GM21529 (cell line): ENCODE measurements at regions not wholly inside any gene's neighbourhood (a gene's known extent, or its start where the extent isn't known, plus 50 kb on each side); places are given as distances from the start of the nearest gene placed in this dataset.
"Not testable (repeated sequence)": the region's sequence is repeated elsewhere in the genome, so short reads cannot be mapped to it uniquely, and the experiment has no call there.

ENCODE experiments used
- ATAC-seq: cut with Tn5 transposase; IDR thresholded peaks from one replicate; pipeline ENCODE4 v1.9.1; 2021; ENCODE audit not compliant: unreplicated experiment

GRCh38 chr5:10018201-10019069 lies 231.3 kb downstream of the ATPSCKMT start:
- no peak for ATAC-seq

GRCh38 chr5:10017786-10018185 lies 231.9 kb downstream of the ATPSCKMT start:
- ATAC-seq: no peak

- not testable (repeated sequence) for ATAC-seq
These were observed 233.1 kb downstream of the ATPSCKMT start for GRCh38 chr5:10016559-10016958.

GRCh38 chr5:10015681-10016080 lies 234.0 kb downstream of the ATPSCKMT start:
- ATAC-seq: not testable (repeated sequence)

DNA sequence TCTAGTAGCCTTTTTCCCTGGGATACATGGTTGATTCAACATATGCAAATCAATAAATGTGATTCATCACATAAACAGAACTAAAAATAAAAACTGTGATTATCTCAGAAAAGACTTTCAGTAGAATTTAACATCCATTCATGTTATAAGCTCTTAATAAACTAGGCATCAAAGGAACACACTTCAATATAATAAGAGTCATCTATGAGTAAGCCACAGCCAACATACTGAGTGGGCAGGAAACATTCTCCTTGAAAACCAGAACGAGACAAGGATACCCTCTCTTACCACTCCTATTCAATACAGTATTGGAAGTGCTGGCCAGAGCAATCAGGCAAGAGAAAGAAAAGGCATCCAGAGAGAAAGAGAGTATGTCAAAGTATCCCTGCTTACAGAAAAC lies 239.9 kb downstream of the ATPSCKMT start:
- no peak for ATAC-seq

GRCh38 chr5:9987101-9987500 lies 262.6 kb downstream of the ATPSCKMT start:
- ATAC-seq: no peak

- no peak for ATAC-seq
These were observed 272.6 kb downstream of the ATPSCKMT start for GRCh38 chr5:9977070-9977469.

GRCh38 chr5:9976621-9977020 lies 273.1 kb downstream of the ATPSCKMT start:
- no peak for ATAC-seq

DNA sequence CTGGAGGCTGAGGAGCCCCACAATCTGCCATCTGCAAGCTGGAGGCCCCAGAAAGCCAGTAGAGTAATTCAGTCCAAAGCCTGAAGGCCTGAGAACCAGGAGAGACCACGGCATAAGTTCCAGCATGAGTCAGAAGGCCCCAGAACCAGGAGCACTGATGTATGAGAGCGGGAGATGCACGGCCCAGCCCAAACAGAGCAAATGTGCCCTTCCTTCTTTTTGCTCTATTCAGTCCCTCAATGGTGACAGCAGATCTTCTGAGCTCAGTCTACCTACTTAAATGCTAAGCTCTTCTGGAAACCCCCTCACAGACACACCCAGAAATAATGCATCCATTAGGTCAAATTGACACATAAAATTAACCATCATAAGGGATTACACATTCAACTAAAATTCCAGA lies 277.6 kb downstream of the ATPSCKMT start:
- no peak for ATAC-seq

- no peak for ATAC-seq
These were observed 278.4 kb downstream of the ATPSCKMT start for GRCh38 chr5:9971301-9971700.

DNA sequence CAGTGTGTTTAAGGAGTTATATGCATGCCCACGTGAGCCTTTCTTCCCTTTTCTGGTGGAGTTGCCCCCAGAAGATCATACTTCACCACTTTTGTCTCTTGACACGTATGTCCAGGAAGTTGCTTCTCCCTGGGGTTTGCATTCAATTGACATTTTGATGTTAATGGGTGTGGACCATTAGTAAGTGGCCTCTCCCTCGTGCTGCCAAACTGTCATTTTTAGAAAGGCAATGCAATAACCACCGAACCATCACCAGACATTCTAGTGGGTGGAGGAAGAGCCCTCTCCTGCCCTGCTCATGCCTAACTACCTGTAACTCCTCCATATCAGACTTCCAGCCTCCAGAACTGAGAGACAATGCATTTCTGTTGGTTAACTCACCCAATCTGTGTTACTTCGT lies 290.8 kb downstream of the ATPSCKMT start:
- no peak for ATAC-seq

DNA sequence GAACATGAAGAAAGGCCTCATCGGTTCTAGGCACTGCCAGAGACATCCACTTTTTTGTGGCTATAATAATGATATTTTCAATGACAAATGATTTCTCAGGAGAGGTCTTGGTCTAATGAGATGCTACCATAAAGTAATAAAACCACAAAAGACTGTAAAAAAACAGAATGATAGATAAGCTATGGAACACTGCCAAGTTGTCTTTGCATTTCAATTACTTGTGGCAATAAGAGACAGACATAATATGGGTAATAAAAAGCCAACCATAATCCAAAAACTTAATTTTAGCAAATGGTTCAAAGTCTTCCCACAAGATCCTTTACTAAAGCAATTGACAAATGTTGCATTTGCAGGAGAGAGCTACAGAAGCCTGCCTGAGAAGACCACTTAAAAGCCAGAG lies 292.5 kb downstream of the ATPSCKMT start:
- no peak for ATAC-seq

- no peak for ATAC-seq
These were observed 293.0 kb downstream of the ATPSCKMT start for GRCh38 chr5:9956725-9957124.

GRCh38 chr5:9955586-9955985 lies 294.1 kb downstream of the ATPSCKMT start:
- no peak for ATAC-seq

GRCh38 chr5:9954869-9955268 lies 294.8 kb downstream of the ATPSCKMT start:
- no peak for ATAC-seq

- ATAC-seq: no peak
These were observed 296.0 kb downstream of the ATPSCKMT start for GRCh38 chr5:9953691-9954090.

DNA sequence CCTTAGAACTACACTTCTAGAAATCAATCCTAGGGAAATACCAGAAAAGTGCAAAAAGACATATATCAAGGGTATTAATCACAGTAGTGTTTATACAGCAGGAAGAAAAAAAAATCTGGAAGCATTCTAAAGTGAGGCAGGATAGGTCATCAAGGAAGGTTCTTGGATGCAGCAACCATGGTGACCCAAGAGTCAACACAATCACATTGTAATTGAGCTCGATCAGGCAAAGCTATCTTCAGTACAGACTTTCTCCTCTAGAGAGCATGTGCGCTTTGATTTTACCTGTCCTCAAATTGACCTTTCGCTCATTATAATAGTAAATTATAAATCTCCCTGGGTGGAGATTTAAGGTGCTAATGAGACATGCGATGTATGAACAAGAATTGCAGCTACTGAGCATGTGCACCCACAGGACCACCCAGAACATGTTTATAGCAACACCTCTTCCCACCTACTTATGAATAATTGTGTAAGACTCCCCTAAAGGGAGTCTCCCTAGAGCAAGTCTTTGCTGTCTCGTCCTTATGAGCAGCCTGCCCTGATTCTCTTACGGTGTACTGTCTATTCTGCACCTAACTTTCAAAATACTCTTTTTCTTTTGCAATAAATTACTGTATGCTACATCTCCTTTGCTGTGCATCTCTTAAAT lies 297.7 kb downstream of the ATPSCKMT start:
- no peak for ATAC-seq

DNA sequence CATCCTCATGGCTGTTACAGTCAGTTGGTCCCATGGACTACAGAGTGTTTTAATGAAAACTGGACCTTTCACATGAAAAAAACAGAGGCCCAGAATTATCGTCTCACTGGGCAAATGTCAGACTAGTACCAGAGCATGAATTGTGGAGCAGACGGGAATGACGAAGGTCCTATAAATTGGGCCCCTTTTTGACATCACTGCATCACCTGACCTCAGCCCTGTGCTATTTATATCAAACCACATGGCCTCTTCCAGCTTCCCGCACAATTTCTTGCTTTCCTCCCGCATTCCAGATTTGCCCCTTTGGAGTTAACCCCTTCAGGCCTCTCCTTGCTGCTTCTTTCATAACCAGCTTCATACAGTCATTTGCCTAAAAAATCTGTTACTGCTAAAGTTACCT lies 301.7 kb downstream of the ATPSCKMT start:
- ATAC-seq: no peak

GRCh38 chr5:9947225-9947714 lies 302.4 kb downstream of the ATPSCKMT start:
- peak; percentile 48 for ATAC-seq

- no peak for ATAC-seq
These were observed 302.6 kb upstream of the TAS2R1 start for GRCh38 chr5:9932770-9933169.

DNA sequence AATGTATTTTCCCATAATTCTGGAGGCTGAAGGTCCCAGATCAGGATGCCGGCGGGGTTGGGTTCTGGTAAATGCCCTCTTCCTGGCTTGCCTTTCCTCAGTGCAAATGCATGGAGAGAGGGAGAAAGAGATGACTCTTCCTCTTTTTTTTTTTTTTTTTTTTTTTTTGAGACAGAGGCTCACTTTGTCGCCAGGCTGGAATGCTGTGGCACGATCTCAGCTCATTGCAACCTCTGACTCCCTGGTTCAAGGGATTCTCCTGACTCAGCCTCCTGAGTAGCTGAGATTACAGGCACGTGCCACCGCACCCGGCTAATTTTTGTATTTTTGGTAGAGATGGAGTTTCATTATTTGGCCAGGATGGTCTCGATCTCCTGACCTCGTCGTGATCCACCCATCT lies 300.0 kb upstream of the TAS2R1 start:
- ATAC-seq: no peak

GRCh38 chr5:9928326-9928725 lies 298.2 kb upstream of the TAS2R1 start:
- ATAC-seq: no peak
